Limb (tissue), 2 donors: ENCODE measurements at regions not wholly inside any gene's neighbourhood (a gene's known extent, or its start where the extent isn't known, plus 50 kb on each side); places are given as distances from the start of the nearest gene placed in this dataset.
"Not testable (repeated sequence)": the region's sequence is repeated elsewhere in the genome, so short reads cannot be mapped to it uniquely, and the experiment has no call there.

Source experiments
- DNase-seq, 2 donors: peaks; one replicate each; pipeline ENCODE4 v3.0.0-alpha.2; 2016; ENCODE audit errors: extremely low spot score in 2 of 2

- DNase-seq = no peak
Observed at GRCh38 chr15:56811586-56811985, 78.3 kb upstream of the ZNF280D start.

GRCh38 chr15:56808160-56808559 lies 74.9 kb upstream of the ZNF280D start:
- no peak for DNase-seq

- DNase-seq = no peak
Observed at GRCh38 chr15:56806148-56806536, 72.8 kb upstream of the ZNF280D start.

- no peak for DNase-seq
Observed at GRCh38 chr15:56805466-56806147, 72.3 kb upstream of the ZNF280D start.

GRCh38 chr15:56804938-56805337 lies 71.6 kb upstream of the ZNF280D start:
- peak in 1 of 2 donors; percentile 24 for DNase-seq

- DNase-seq = no peak
Observed at GRCh38 chr15:56804279-56804678, 71.0 kb upstream of the ZNF280D start.

GRCh38 chr15:56802161-56802560 lies 68.9 kb upstream of the ZNF280D start:
- DNase-seq = no peak

GRCh38 chr15:56798639-56799038 lies 65.3 kb upstream of the ZNF280D start:
- DNase-seq = no peak

- no peak for DNase-seq
Observed at GRCh38 chr15:56797720-56798275, 64.5 kb upstream of the ZNF280D start.

GRCh38 chr15:56795502-56795901 lies 62.2 kb upstream of the ZNF280D start:
- DNase-seq = no peak

- DNase-seq = peak in 1 of 2 donors; percentile 38
Observed at GRCh38 chr15:56794553-56795329, 61.4 kb upstream of the ZNF280D start.

GRCh38 chr15:56794165-56794552 lies 60.9 kb upstream of the ZNF280D start:
- DNase-seq = peak in 1 of 2 donors; percentile 15

- DNase-seq = no peak
Observed at GRCh38 chr15:56792211-56792610, 58.9 kb upstream of the ZNF280D start.

- not testable (repeated sequence) for DNase-seq
Observed at GRCh38 chr15:56791521-56791920, 58.2 kb upstream of the ZNF280D start.

GRCh38 chr15:56788359-56788758 lies 55.0 kb upstream of the ZNF280D start:
- no peak for DNase-seq

GRCh38 chr15:56786966-56787365 lies 53.7 kb upstream of the ZNF280D start:
- no peak for DNase-seq

- DNase-seq = no peak
Observed at GRCh38 chr15:56783857-56784661, 50.8 kb upstream of the ZNF280D start.

- no peak for DNase-seq
Observed at GRCh38 chr15:56783156-56783856, 50.0 kb upstream of the ZNF280D start.
